ENCODE measurements at regions not wholly inside any gene's neighbourhood (a gene's known extent, or its start where the extent isn't known, plus 50 kb on each side); places are given as distances from the start of the nearest gene placed in this dataset.
"Not testable (repeated sequence)": the region's sequence is repeated elsewhere in the genome, so short reads cannot be mapped to it uniquely, and the experiment has no call there.

DNA sequence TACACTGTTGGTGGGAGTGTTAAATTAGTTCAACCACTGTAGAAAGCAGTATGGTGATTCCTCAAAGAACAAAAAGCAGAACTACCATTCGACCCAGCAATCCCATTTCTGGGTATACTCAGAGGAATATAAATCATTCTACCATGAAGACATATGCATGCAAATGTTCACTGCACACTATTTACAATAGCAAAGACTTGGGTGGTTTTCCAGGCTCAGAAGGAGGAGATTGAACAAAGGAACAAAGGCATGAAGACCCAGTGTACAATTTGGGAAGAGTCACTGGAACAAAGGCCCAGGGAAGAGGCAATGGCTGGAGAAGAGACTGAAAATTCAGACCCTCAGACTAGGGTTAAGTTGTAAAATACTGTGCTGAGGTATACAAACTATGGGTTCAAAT, 148.5 kb upstream of the NBPF26 start:
- H3K27ac ChIP-seq; H3K27me3 ChIP-seq; H3K9me3 ChIP-seq; DNase-seq; intact Hi-C loops (cut with DNase I); H3K4me3 ChIP-seq; H3K4me1 ChIP-seq; ATAC-seq: not testable (repeated sequence)
- H3K36me3 ChIP-seq, result peaks cover 0 to 14% (median 0%) of the 10 kb centered on the region in 9 donors
- no CpG with 5 or more reads among the region's 1 CpG for WGBS, 4 donors

DNA sequence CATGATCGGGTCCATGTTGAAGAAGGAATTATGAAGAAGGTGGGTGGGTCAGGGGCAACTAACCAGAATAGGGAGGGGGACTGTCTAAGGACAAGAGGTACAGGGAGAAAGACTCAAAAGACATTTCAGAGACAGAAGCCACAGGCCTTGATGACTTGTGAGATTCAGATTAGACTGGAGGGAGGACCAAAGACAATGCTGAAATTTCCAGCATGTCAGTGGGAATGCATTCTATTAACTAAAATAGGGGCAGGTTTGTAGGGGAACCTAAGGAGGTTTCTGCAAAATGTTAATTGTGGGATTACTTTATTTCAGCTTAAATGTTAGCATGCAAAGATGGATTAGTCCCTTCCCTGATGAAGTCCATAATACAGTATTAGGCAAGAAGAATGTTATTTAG, 141.6 kb upstream of the NBPF26 start:
- DNase-seq; H3K27ac ChIP-seq; intact Hi-C loops (cut with DNase I); H3K4me1 ChIP-seq; H3K9me3 ChIP-seq; H3K27me3 ChIP-seq; H3K36me3 ChIP-seq; H3K4me3 ChIP-seq: not testable (repeated sequence)
- ATAC-seq, result peak in 1 of 4 donors; percentile 35
- no CpG with 5 or more reads among the region's 1 CpG for WGBS, 4 donors

DNA sequence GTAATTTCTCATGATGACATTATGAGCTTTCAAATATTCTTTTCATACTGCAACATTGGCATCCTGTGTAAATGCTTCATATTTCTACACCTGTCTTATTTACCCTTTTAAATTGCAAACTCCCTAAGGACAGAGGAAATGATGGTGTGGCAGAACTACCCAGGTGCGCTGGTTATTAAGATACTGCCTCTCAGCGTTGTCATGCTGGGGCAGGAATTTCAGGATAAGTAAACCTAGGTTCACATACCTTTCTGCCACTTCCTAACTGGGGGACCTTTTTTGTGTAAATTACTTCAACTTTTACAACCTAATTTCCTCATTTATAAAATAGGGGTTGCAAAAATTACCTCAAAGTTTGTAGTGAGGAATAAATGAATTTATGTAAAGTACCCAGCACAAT, 137.7 kb upstream of the NBPF26 start:
- H3K27ac ChIP-seq; H3K9me3 ChIP-seq; H3K4me1 ChIP-seq; H3K36me3 ChIP-seq; H3K4me3 ChIP-seq; H3K27me3 ChIP-seq; DNase-seq; intact Hi-C loops (cut with DNase I); ATAC-seq: not testable (repeated sequence)
- no CpG with 5 or more reads among the region's 2 CpGs for WGBS, 4 donors

DNA sequence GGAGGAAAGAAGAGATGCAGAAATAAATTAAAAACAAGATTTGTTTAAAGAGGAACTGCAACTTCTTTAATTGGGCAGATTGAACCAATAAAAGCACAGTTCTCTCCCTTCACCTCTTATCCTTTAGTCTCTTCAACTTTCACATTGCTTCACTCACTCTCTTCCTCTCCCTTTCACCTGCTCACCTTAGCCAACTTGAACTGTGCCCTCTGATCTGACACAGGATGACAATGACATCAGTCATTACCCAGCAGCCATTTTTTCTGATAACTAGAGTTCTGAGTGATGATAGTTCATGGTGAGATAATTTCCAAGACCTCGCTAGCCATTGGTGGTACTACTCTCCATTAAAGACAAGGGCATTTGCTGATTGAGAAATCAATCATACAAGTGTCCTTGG, 134.9 kb upstream of the NBPF26 start:
- H3K27me3 ChIP-seq; H3K9me3 ChIP-seq; DNase-seq; H3K4me3 ChIP-seq; ATAC-seq; H3K27ac ChIP-seq; H3K36me3 ChIP-seq; intact Hi-C loops (cut with DNase I); H3K4me1 ChIP-seq: not testable (repeated sequence)
- WGBS, 4 donors, result no CpG with 5 or more reads among the region's 1 CpG

DNA sequence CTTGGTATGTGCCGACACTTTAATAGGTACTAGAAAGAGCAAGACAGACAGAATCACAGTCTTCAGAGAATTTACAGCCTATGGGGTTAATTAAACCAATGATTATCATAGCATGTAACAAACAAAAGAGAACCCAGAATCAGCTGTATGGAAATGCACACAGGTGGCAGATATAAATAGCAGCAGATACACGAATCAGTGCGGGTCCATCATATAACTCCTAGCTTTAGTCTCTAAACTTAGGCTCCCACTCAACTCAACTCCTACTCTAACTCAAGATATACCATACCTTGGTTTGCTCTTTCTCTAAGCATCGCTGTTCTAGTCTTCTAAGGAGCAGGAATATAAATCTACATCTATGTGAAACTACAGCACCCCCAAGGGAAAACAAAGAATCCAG, 132.0 kb upstream of the NBPF26 start:
- H3K4me1 ChIP-seq; H3K27me3 ChIP-seq; DNase-seq; H3K4me3 ChIP-seq; H3K36me3 ChIP-seq; H3K9me3 ChIP-seq; intact Hi-C loops (cut with DNase I): not testable (repeated sequence)
- peak in 1 of 4 donors; percentile 14 for ATAC-seq
- 21 to 61% (median 49%) methylated on average over 2 to 3 of the region's 4 CpGs; no CpG with 5 or more reads in 1 of the 4 donors for WGBS, 4 donors
- H3K27ac ChIP-seq, result peak overlapping the region in 10 of 12 donors; percentile 58 to 86 (median 73)

DNA sequence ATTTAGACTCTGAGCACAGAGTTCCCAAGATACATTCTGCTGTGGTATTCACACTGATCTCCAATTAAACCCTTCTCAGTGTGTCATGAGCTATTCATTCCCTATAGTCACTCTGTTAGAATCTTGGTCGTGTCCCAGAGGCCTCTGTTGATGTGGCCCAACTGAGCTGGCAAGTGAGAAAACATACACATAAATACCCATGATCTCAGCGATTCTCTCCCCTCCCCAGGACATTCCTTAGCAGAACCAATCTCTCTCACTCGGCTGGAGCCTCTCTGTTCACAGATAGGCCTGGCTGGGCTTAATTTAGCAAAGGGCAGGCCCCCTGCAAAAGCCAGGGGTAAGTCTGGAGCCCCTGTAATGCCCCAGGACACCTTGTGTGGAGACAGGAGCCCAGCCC, 130.8 kb upstream of the NBPF26 start:
- peak; percentile 88 to 92 (median 89) for ATAC-seq
- H3K9me3 ChIP-seq; H3K4me1 ChIP-seq; H3K27me3 ChIP-seq; H3K4me3 ChIP-seq; intact Hi-C loops (cut with DNase I); DNase-seq; H3K36me3 ChIP-seq; H3K27ac ChIP-seq: not testable (repeated sequence)
- WGBS, 4 donors, result no CpG with 5 or more reads among the region's 3 CpGs

DNA sequence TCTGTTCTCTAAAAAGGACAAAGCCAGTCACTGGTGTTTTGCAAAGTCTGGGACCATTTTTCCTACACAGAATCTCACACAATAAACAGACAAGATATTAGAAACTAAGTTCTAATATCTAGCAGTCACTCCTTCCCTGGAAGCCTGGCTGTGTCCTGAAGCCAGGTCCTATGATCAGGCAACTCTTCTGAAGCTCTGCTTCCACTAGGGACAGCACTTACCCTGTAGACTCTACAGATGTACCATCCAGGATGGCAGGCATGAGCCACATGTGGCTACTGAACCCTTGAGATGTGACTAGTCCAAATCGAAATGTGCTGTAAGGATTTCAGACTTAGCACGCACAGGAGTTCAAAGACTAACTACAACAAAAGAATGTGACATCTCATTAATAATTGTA, 130.1 kb upstream of the NBPF26 start:
- H3K4me1 ChIP-seq; H3K36me3 ChIP-seq; DNase-seq; intact Hi-C loops (cut with DNase I); H3K9me3 ChIP-seq; H3K27ac ChIP-seq; H3K27me3 ChIP-seq; H3K4me3 ChIP-seq: not testable (repeated sequence)
- peak; percentile 52 to 70 (median 56) for ATAC-seq
- no CpG with 5 or more reads among the region's 2 CpGs for WGBS, 4 donors

DNA sequence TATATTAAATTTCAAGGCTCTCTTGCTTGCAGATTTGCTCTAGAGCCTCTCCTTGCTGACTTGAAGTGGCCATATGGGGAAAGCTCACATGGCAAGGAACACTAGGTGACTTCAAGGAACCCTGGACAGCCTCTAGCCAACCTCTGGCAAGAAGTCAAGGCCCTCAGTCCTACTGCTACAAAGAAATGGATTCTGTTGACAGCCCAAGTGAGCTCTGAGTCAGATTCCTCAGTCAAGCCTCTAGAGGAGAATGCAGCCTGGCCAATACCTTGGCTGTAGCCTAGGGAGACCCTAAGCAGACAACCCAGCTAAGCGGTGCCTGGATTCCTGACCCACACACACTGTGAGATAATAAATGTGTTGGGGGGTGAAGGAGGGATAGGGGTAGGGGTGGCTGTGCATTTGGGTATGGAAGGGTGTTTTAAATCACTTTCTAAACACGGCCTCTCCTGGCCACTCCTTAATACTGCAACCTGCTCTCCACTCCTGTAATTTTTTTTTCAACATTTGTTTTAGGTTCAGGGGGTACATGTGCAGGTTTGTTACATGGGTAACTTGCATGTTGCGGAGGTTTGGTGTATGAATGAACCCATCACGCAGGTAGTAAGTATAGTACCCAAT, 125.3 kb upstream of the NBPF26 start:
- intact Hi-C loops (cut with DNase I); DNase-seq: not testable (repeated sequence)

DNA sequence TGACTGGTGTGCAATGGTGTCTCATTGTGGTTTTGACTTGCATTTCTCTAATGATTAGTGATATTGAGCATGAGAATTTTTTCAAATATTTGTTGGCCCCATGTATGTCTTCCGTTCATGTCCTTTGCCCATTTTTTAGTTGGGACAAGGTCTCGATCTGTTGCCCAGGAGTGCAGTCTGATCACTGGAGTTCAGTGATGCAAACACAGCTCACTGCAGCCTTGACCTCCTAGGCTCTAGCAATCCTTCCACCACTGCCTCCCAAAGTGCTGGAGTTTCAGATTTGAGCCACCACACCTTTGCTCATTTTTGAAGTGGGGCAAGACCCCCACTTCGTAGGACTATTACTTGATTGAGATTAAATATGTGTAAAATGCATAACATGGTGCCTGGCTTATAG, 124.2 kb upstream of the NBPF26 start:
- not testable (repeated sequence) for ATAC-seq

More for the DNA sequence above, 125.3 kb upstream of the NBPF26 start:
- H3K4me1 ChIP-seq, H3K27ac ChIP-seq, H3K36me3 ChIP-seq, H3K4me3 ChIP-seq, H3K9me3 ChIP-seq, H3K27me3 ChIP-seq: not testable (repeated sequence)
- WGBS, 4 donors, result 64 to 86% methylated on average over 1 to 3 of the region's 4 CpGs; no CpG with 5 or more reads in 2 of the 4 donors
- ATAC-seq, result peak in 3 of 4 donors; percentile 3 to 62 (median 54)

DNA sequence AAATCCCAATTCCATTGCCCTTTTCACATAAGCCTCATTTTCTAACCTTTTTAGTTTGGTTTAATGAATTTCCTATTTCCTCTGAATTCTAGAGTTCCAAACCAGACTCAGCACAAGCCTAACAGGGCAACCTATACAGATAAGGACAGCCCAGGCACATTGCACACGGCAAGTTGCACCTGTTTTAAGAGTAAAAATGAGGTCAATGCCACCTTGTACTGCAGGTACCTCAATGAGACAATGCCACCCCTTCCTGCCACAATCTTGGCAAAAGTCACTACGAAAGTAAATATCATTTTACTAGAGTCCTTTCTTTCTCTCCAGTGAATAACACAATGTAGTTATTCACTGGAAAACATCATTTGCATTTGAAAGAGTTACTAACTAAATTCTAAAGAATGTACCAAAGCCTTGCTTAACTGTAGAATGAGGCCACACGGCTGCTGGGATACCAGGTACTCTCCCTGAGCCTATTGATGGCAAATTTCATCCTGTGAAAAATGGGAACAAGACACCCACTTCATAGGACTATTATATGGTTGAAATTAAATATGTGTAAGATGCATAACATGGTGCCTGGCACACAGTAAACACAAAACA, 123.2 kb upstream of the NBPF26 start:
- H3K9me3 ChIP-seq; H3K27ac ChIP-seq; H3K36me3 ChIP-seq; ATAC-seq; DNase-seq; H3K4me3 ChIP-seq; H3K27me3 ChIP-seq; intact Hi-C loops (cut with DNase I); H3K4me1 ChIP-seq: not testable (repeated sequence)
- no CpG with 5 or more reads among the region's 3 CpGs for WGBS, 4 donors

More for the DNA sequence above, 124.2 kb upstream of the NBPF26 start:
- DNase-seq; H3K9me3 ChIP-seq; H3K36me3 ChIP-seq; H3K27me3 ChIP-seq; intact Hi-C loops (cut with DNase I); H3K4me3 ChIP-seq; H3K4me1 ChIP-seq; H3K27ac ChIP-seq: not testable (repeated sequence)
- WGBS, 4 donors, result no CpG with 5 or more reads among the region's 3 CpGs

DNA sequence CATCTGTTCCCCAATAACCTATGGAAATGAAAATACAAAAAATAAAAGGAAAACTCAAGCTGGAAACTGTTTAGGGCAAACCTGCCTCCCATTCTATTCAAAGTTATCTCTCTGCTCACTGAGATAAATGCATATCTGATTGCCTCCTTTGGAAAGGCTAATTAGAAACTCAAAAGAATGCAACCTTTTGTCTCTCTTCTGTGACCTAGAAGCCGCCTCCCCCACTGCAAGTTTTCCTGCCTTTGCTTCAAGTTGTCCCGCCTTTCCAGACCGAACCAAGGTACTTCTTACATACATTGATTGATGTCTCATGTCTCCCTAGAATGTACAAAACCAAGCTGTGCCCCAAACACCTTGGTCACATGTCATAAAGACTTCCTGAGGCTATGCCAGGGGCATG, 115.9 kb upstream of the NBPF26 start:
- WGBS, 4 donors, result no CpG with 5 or more reads among the region's 3 CpGs
- H3K9me3 ChIP-seq; DNase-seq; H3K27me3 ChIP-seq; H3K27ac ChIP-seq; H3K4me3 ChIP-seq; ATAC-seq; intact Hi-C loops (cut with DNase I); H3K36me3 ChIP-seq; H3K4me1 ChIP-seq: not testable (repeated sequence)
